HCT116 (cell line): ENCODE measurements at regions not wholly inside any gene's neighbourhood (a gene's known extent, or its start where the extent isn't known, plus 50 kb on each side); places are given as distances from the start of the nearest gene placed in this dataset.

Experiments
- ATAC-seq: fragments of 200-7000 bp; cut with Tn5 transposase; 2 replicates; pipeline ENCODE4 v1.9.1; 2020; ENCODE audit warnings: mild to moderate bottlenecking, moderate library complexity
- BruUV-seq: library from RNA; stranded (reverse); fragments of 400-500 nt; replicated peaks from 2 replicates; lab custom pipeline; 2021; lab: Mats Ljungman, UMichigan
- CTCF ChIA-PET: fragments of 300-600 bp; sonication (Branson Sonifier 250); formaldehyde crosslinking; loops from one replicate; lab custom pipeline; 2021; ENCODE audit warnings: antibody characterized with exemption; lab: Charles Lee
- POLR2A ChIA-PET: fragments of 300-600, 350-600 bp; sonication (Branson Sonifier 250); formaldehyde crosslinking; loops from one replicate; lab custom pipeline; 2021; ENCODE audit warnings: antibody characterized with exemption; lab: Charles Lee
- RAD21 ChIA-PET, 2 experiments: fragments of 300-600 bp; sonication (Branson Sonifier 250); formaldehyde crosslinking; loops; one replicate each; lab custom pipeline; 2023; ENCODE audit warnings: low total read pairs in 2 of 2; ENCODE audit not compliant: uncharacterized antibody in 2 of 2, unreplicated experiment in 2 of 2, low non-redundant PET in 1 of 2; lab: Charles Lee
- DNase-seq: peaks from one replicate; pipeline ENCODE4 v3.0.0-alpha.2; 2010; ENCODE audit warnings: low read depth, low spot score
- H2AFZ ChIP-seq: fragments of 200-600 bp; shearing (Covaris generic), sonication (generic); 2 replicates; pipeline ENCODE4 v1.6.1; 2017; ENCODE audit warnings: low read depth, mixed run types, mixed read lengths, antibody characterized with exemption, low read length; ENCODE audit not compliant: poor library complexity, severe bottlenecking
- H3K27ac ChIP-seq: 2 replicates; pipeline ENCODE4 v1.5.1; 2012; ENCODE audit warnings: low read depth, low read length
- H3K27me3 ChIP-seq: fragments of 200-600 bp; sonication (generic); 2 replicates; pipeline ENCODE4 v1.6.1; 2016; ENCODE audit warnings: mixed run types, low read length, mixed read lengths; ENCODE audit not compliant: insufficient read depth
- H3K36me3 ChIP-seq, 2 experiments: fragments of 200-500 bp in 1 of 2; fragments of 200-600 bp in 1 of 2; sonication (Bioruptor generic) in 1 of 2; sonication (generic) in 1 of 2; 2 replicates each; pipeline versions ENCODE4 v1.5.1 to v1.6.1; 2014 to 2016; ENCODE audit warnings: low read length in 2 of 2, inconsistent platforms in 1 of 2, mixed read lengths in 1 of 2, mixed run types in 1 of 2; ENCODE audit not compliant: insufficient read depth in 2 of 2, control insufficient read depth in 1 of 2
- H3K4me1 ChIP-seq, 2 experiments: fragments of 200-600 bp in 1 of 2; sonication (generic) in 1 of 2; 2 replicates each; pipeline versions ENCODE4 v1.5.1 to v1.6.1; 2012 to 2017; ENCODE audit warnings: low read length in 2 of 2, inconsistent platforms in 1 of 2, mild to moderate bottlenecking in 1 of 2, mixed read lengths in 1 of 2, mixed run types in 1 of 2, moderate library complexity in 1 of 2; ENCODE audit not compliant: insufficient read depth in 2 of 2, control insufficient read depth in 1 of 2
- H3K4me2 ChIP-seq: fragments of 200-600 bp; sonication (generic); 2 replicates; pipeline ENCODE4 v1.6.1; 2017; ENCODE audit warnings: mixed run types, low read length, mixed read lengths
- H3K4me3 ChIP-seq, 2 experiments: fragments of 200-600 bp in 1 of 2; sonication (generic) in 1 of 2; replicated peaks in 1 of 2; 2 replicates each; pipeline ENCODE4 v1.5.1; 2011 to 2016; ENCODE audit warnings: low read length in 2 of 2, control low read depth in 1 of 2, low read depth in 1 of 2, mild to moderate bottlenecking in 1 of 2, mixed read lengths in 1 of 2, mixed run types in 1 of 2
- H3K79me2 ChIP-seq: fragments of 200-600 bp; sonication (generic); 2 replicates; pipeline ENCODE4 v1.6.1; 2017; ENCODE audit warnings: mild to moderate bottlenecking, mixed run types, low read length, moderate library complexity, mixed read lengths; ENCODE audit not compliant: insufficient read depth
- H3K9ac ChIP-seq: fragments of 200-600 bp; sonication (generic); 2 replicates; pipeline ENCODE4 v1.6.1; 2016; ENCODE audit warnings: low read length, mixed read lengths
- H3K9me2 ChIP-seq: fragments of 200-600 bp; sonication (generic), shearing (Covaris generic); 2 replicates; pipeline ENCODE4 v1.6.1; 2017; ENCODE audit warnings: mixed run types, mild to moderate bottlenecking, moderate library complexity; ENCODE audit not compliant: insufficient read depth
- H3K9me3 ChIP-seq, 2 experiments: fragments of 200-500 bp in 1 of 2; fragments of 200-600 bp in 1 of 2; sonication (Bioruptor generic) in 1 of 2; sonication (generic) in 1 of 2; 2 replicates each; pipeline ENCODE4 v1.6.1; 2014 to 2017; ENCODE audit warnings: low read length in 2 of 2, mixed read lengths in 2 of 2, inconsistent platforms in 1 of 2, low read depth in 1 of 2, mild to moderate bottlenecking in 1 of 2, mixed run types in 1 of 2, moderate library complexity in 1 of 2; ENCODE audit not compliant: control insufficient read depth in 1 of 2, insufficient read depth in 1 of 2
- H4K20me1 ChIP-seq: fragments of 200-600 bp; sonication (generic), shearing (Covaris generic); 2 replicates; pipeline ENCODE4 v1.6.1; 2017; ENCODE audit warnings: mixed run types, mild to moderate bottlenecking, moderate library complexity; ENCODE audit not compliant: insufficient read depth
- CBX3 ChIP-seq: IDR thresholded peaks from 2 replicates; pipeline ENCODE4 v1.6.1; 2012; ENCODE audit warnings: low read depth
- EGR1 ChIP-seq: IDR thresholded peaks from 2 replicates; pipeline ENCODE4 v1.6.1; 2012; ENCODE audit warnings: low read depth
- EZH2phosphoT487 ChIP-seq: fragments of 200-600 bp; IDR thresholded peaks from 2 replicates; pipeline ENCODE4 v1.6.1; 2018; ENCODE audit warnings: antibody characterized with exemption, borderline replicate concordance
- RAD21 ChIP-seq: IDR thresholded peaks from 2 replicates; pipeline ENCODE4 v1.6.1; 2012; ENCODE audit warnings: low read depth, mild to moderate bottlenecking
- TCF7L2 ChIP-seq: IDR thresholded peaks from 2 replicates; pipeline ENCODE4 v1.7.0; 2011; ENCODE audit warnings: borderline replicate concordance, inconsistent platforms; ENCODE audit not compliant: insufficient read depth, insufficient read length; ENCODE audit errors: extremely low read depth
- YY1 ChIP-seq: IDR thresholded peaks from 2 replicates; pipeline ENCODE4 v1.6.1; 2011; ENCODE audit warnings: low read length, low read depth, moderate library complexity, mild to moderate bottlenecking; ENCODE audit not compliant: insufficient replicate concordance; ENCODE audit errors: extremely low read depth
- ZNF274 ChIP-seq: fragments of 200-500 bp; sonication (Bioruptor generic); IDR thresholded peaks from 2 replicates; pipeline ENCODE4 v1.6.1; 2014; ENCODE audit warnings: mild to moderate bottlenecking, low read depth, low read length, inconsistent platforms
- intact Hi-C: fragments of 100-400 bp; cut with micrococcal nuclease; formaldehyde crosslinking; loops from 2 replicates; pipeline ENCODE4 v1.10.0; 2022
- TF ChIP-seq, protein P1 (sequence below): IDR thresholded peaks from 2 replicates; pipeline ENCODE4 v1.6.1; 2011; ENCODE audit warnings: mild to moderate bottlenecking, low read length, moderate library complexity; ENCODE audit not compliant: insufficient replicate concordance; ENCODE audit errors: extremely low read depth
- TF ChIP-seq, protein P2 (sequence below): IDR thresholded peaks from 2 replicates; pipeline ENCODE4 v1.6.1; 2012
- TF ChIP-seq, protein P3 (sequence below): IDR thresholded peaks from 2 replicates; pipeline ENCODE4 v1.6.1; 2012; ENCODE audit warnings: low read depth
- TF ChIP-seq, protein P4 (sequence below), 3 experiments: fragments of 200-600 bp in 1 of 3; sonication (generic) in 1 of 3; IDR thresholded peaks in 2 of 3; conservative IDR thresholded peaks in 1 of 3; 2 replicates each; pipeline ENCODE4 v1.5.1; 2012 to 2017; ENCODE audit warnings: low read depth in 2 of 3, low read length in 2 of 3, antibody characterized with exemption in 1 of 3, borderline replicate concordance in 1 of 3, control low read depth in 1 of 3, mild to moderate bottlenecking in 1 of 3, mixed read lengths in 1 of 3, mixed run types in 1 of 3, moderate library complexity in 1 of 3; ENCODE audit not compliant: insufficient read depth in 1 of 3

DNA sequence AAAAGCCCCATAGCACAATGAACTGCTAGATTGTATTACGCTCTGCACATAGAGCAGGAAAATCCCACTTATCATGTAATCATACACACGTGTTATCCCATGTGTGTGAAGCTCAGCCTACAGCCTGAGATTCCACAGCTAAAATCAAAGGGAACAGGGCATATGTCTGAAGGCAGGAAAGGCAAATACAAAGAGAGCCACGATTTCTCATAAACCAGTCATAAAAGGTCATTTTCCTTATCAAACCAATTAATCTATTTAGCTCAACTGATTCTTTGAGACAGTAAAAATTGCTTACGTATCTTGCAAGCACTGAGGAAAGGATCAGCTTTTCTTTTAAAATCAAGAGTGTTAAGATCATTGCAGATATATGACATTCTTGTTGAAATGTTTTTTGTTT lies 199.5 kb upstream of the TBL1XR1 start:
- ChIA-PET CTCF (no interaction called here), POLR2A (no interaction called here)
- no peak overlapping the region for H3K9ac ChIP-seq
- no TSS peak for BruUV-seq
- TF ChIP-seq ZNF274 (no peak), TCF7L2 (no peak), EZH2phosphoT487 (no peak), EGR1 (no peak), CBX3 (no peak), RAD21 (no peak), YY1 (no peak)
- TF ChIP-seq, protein P1, sequence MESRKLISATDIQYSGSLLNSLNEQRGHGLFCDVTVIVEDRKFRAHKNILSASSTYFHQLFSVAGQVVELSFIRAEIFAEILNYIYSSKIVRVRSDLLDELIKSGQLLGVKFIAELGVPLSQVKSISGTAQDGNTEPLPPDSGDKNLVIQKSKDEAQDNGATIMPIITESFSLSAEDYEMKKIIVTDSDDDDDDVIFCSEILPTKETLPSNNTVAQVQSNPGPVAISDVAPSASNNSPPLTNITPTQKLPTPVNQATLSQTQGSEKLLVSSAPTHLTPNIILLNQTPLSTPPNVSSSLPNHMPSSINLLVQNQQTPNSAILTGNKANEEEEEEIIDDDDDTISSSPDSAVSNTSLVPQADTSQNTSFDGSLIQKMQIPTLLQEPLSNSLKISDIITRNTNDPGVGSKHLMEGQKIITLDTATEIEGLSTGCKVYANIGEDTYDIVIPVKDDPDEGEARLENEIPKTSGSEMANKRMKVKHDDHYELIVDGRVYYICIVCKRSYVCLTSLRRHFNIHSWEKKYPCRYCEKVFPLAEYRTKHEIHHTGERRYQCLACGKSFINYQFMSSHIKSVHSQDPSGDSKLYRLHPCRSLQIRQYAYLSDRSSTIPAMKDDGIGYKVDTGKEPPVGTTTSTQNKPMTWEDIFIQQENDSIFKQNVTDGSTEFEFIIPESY: no peak
- TF ChIP-seq, protein P2, sequence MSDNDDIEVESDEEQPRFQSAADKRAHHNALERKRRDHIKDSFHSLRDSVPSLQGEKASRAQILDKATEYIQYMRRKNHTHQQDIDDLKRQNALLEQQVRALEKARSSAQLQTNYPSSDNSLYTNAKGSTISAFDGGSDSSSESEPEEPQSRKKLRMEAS: no peak
- TF ChIP-seq, protein P3, sequence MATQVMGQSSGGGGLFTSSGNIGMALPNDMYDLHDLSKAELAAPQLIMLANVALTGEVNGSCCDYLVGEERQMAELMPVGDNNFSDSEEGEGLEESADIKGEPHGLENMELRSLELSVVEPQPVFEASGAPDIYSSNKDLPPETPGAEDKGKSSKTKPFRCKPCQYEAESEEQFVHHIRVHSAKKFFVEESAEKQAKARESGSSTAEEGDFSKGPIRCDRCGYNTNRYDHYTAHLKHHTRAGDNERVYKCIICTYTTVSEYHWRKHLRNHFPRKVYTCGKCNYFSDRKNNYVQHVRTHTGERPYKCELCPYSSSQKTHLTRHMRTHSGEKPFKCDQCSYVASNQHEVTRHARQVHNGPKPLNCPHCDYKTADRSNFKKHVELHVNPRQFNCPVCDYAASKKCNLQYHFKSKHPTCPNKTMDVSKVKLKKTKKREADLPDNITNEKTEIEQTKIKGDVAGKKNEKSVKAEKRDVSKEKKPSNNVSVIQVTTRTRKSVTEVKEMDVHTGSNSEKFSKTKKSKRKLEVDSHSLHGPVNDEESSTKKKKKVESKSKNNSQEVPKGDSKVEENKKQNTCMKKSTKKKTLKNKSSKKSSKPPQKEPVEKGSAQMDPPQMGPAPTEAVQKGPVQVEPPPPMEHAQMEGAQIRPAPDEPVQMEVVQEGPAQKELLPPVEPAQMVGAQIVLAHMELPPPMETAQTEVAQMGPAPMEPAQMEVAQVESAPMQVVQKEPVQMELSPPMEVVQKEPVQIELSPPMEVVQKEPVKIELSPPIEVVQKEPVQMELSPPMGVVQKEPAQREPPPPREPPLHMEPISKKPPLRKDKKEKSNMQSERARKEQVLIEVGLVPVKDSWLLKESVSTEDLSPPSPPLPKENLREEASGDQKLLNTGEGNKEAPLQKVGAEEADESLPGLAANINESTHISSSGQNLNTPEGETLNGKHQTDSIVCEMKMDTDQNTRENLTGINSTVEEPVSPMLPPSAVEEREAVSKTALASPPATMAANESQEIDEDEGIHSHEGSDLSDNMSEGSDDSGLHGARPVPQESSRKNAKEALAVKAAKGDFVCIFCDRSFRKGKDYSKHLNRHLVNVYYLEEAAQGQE: no peak
- TF ChIP-seq, protein P4, sequence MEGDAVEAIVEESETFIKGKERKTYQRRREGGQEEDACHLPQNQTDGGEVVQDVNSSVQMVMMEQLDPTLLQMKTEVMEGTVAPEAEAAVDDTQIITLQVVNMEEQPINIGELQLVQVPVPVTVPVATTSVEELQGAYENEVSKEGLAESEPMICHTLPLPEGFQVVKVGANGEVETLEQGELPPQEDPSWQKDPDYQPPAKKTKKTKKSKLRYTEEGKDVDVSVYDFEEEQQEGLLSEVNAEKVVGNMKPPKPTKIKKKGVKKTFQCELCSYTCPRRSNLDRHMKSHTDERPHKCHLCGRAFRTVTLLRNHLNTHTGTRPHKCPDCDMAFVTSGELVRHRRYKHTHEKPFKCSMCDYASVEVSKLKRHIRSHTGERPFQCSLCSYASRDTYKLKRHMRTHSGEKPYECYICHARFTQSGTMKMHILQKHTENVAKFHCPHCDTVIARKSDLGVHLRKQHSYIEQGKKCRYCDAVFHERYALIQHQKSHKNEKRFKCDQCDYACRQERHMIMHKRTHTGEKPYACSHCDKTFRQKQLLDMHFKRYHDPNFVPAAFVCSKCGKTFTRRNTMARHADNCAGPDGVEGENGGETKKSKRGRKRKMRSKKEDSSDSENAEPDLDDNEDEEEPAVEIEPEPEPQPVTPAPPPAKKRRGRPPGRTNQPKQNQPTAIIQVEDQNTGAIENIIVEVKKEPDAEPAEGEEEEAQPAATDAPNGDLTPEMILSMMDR (IDR thresholded peaks at IDR 0.05 in 2 of 3, conservative IDR thresholded peaks at IDR 0.05 in 1 of 3; ENCODE audit: borderline replicate concordance in 1 of 3, insufficient read depth in 1 of 3, low read depth in 2 of 3, low read length in 2 of 3): no peak
- TF ChIP-seq, all 23 proteins: peak for 0
- Histone ChIP-seq H3K4me2 (no peak overlapping the region), H3K79me2 (no peaks in the 10 kb centered on the region), H3K27ac (no peak overlapping the region), H3K36me3 (no peaks in the 10 kb centered on the region), H3K4me1 (0 out of 4 replicates have a peak, but pooled peaks cover 0 to 5% of the 10 kb centered on the region in 2 experiments), H3K9me2 (no peaks in the 10 kb centered on the region), H3K9me3 (no peaks in the 10 kb centered on the region), H3K27me3 (no peaks in the 10 kb centered on the region), H4K20me1 (no peaks in the 10 kb centered on the region), H3K4me3 (no peak overlapping the region), H2AFZ (peak overlapping the region; percentile 6)
- DNase-seq: no peak
- no peak for ATAC-seq
- RAD21 ChIA-PET: no interaction called here
- intact Hi-C loops: no loop called here
